ENCODE measurements at regions not wholly inside any gene's neighbourhood (a gene's known extent, or its start where the extent isn't known, plus 50 kb on each side); places are given as distances from the start of the nearest gene placed in this dataset.
"Not testable (repeated sequence)": the region's sequence is repeated elsewhere in the genome, so short reads cannot be mapped to it uniquely, and the experiment has no call there.

GRCh38 chr16:25371342-25371741, 113.7 kb upstream of the ZKSCAN2 start:
- Histone ChIP-seq H3K9ac (0 out of 2 replicates have a peak overlapping the region, but pooled peaks have one; percentile 45), H3K27ac (peak overlapping the region; percentile 52; the same call in 1 of the 2 replicates), H3K4me3 (peak overlapping the region; percentile 21; the same call in 1 of the 2 replicates), H3K36me3 (no peaks in the 10 kb centered on the region), H3K4me2 (peak overlapping the region; percentile 78), H3K9me3 (0 out of 2 replicates have a peak, but pooled peaks cover 3% of the 10 kb centered on the region), H3K4me1 (peaks cover 42% of the 10 kb centered on the region), H3K27me3 (no peaks in the 10 kb centered on the region), H4K20me1 (no peaks in the 10 kb centered on the region)
- TF ChIP-seq Cebpa-rat (IDR thresholded peaks at IDR 0.05): no peak

- Histone ChIP-seq H3K27ac (peak overlapping the region; percentile 52; the same call in 1 of the 2 replicates), H3K4me2 (peak overlapping the region; percentile 78), H3K9me3 (no peaks in the 10 kb centered on the region), H3K4me1 (peaks cover 50% of the 10 kb centered on the region), H3K27me3 (no peaks in the 10 kb centered on the region), H3K9ac (no peak overlapping the region), H3K36me3 (no peaks in the 10 kb centered on the region), H3K4me3 (no peak overlapping the region), H4K20me1 (no peaks in the 10 kb centered on the region)
- TF ChIP-seq Cebpa-rat (IDR thresholded peaks at IDR 0.05): no peak
Measured at GRCh38 chr16:25370541-25370940, 112.9 kb upstream of the ZKSCAN2 start.

GRCh38 chr16:25367773-25368524, 110.3 kb upstream of the ZKSCAN2 start:
- H4K20me1 ChIP-seq: no peaks in the 10 kb centered on the region
- peak; percentile 77 for TF ChIP-seq Cebpa-rat (IDR thresholded peaks at IDR 0.05)
- H3K27ac ChIP-seq: no peak overlapping the region
- no peak overlapping the region for H3K4me3 ChIP-seq
- no peaks in the 10 kb centered on the region for H3K9me3 ChIP-seq
- H3K4me2 ChIP-seq: no peak overlapping the region
- peaks cover 47% of the 10 kb centered on the region for H3K4me1 ChIP-seq
- H3K27me3 ChIP-seq: no peaks in the 10 kb centered on the region
- no peaks in the 10 kb centered on the region for H3K36me3 ChIP-seq
- no peak overlapping the region for H3K9ac ChIP-seq

- no peak for TF ChIP-seq Cebpa-rat (IDR thresholded peaks at IDR 0.05)
- H3K27ac ChIP-seq: peak overlapping the region; percentile 58
- no peaks in the 10 kb centered on the region for H3K36me3 ChIP-seq
- H3K9me3 ChIP-seq: no peaks in the 10 kb centered on the region
- H4K20me1 ChIP-seq: no peaks in the 10 kb centered on the region
- no peak overlapping the region for H3K4me3 ChIP-seq
- H3K9ac ChIP-seq: no peak overlapping the region
- no peaks in the 10 kb centered on the region for H3K27me3 ChIP-seq
- peaks cover 30% of the 10 kb centered on the region for H3K4me1 ChIP-seq
- peak overlapping the region; percentile 30 for H3K4me2 ChIP-seq
Measured at GRCh38 chr16:25366078-25366477, 108.4 kb upstream of the ZKSCAN2 start.

- not testable (repeated sequence) for H3K9ac ChIP-seq, H3K4me3 ChIP-seq, H3K4me1 ChIP-seq, H3K4me2 ChIP-seq, H4K20me1 ChIP-seq, H3K9me3 ChIP-seq, H3K27me3 ChIP-seq, H3K27ac ChIP-seq, H3K36me3 ChIP-seq
Measured at GRCh38 chr16:25359516-25359915, 101.9 kb upstream of the ZKSCAN2 start.

- Histone ChIP-seq H4K20me1 (no peaks in the 10 kb centered on the region), H3K4me1 (peaks cover 21% of the 10 kb centered on the region), H3K4me2 (no peak overlapping the region), H3K27ac (no peak overlapping the region), H3K9me3 (peaks cover 5% of the 10 kb centered on the region), H3K4me3 (no peak overlapping the region), H3K36me3 (no peaks in the 10 kb centered on the region), H3K27me3 (no peaks in the 10 kb centered on the region), H3K9ac (no peak overlapping the region)
- TF ChIP-seq Cebpa-rat (IDR thresholded peaks at IDR 0.05): no peak
Measured at GRCh38 chr16:25344006-25344405, 86.4 kb upstream of the ZKSCAN2 start.

GRCh38 chr16:25340973-25341372, 83.3 kb upstream of the ZKSCAN2 start:
- Histone ChIP-seq H3K36me3 (no peaks in the 10 kb centered on the region), H3K9me3 (peaks cover 9% of the 10 kb centered on the region), H3K4me1 (peaks cover 21% of the 10 kb centered on the region), H3K27ac (no peak overlapping the region), H3K4me3 (no peak overlapping the region), H4K20me1 (no peaks in the 10 kb centered on the region), H3K4me2 (peak overlapping the region; percentile 37), H3K9ac (no peak overlapping the region), H3K27me3 (no peaks in the 10 kb centered on the region)
- TF ChIP-seq Cebpa-rat (IDR thresholded peaks at IDR 0.05): 0 out of 2 replicates have a peak, but pooled peaks have one; percentile 18

GRCh38 chr16:25317732-25318316, 60.2 kb upstream of the ZKSCAN2 start:
- Histone ChIP-seq H3K27ac (no peak overlapping the region), H3K36me3 (0 out of 2 replicates have a peak, but pooled peaks cover 4% of the 10 kb centered on the region), H3K4me2 (no peak overlapping the region), H4K20me1 (no peaks in the 10 kb centered on the region), H3K4me1 (no peaks in the 10 kb centered on the region), H3K9me3 (peaks cover 49% of the 10 kb centered on the region), H3K27me3 (no peaks in the 10 kb centered on the region), H3K4me3 (no peak overlapping the region), H3K9ac (no peak overlapping the region)
- no peak for TF ChIP-seq Cebpa-rat (IDR thresholded peaks at IDR 0.05)

- Histone ChIP-seq H3K4me1 (no peaks in the 10 kb centered on the region), H3K27ac (no peak overlapping the region), H3K9me3 (peaks cover 46% of the 10 kb centered on the region), H3K27me3 (no peaks in the 10 kb centered on the region), H3K4me2 (no peak overlapping the region), H3K9ac (no peak overlapping the region), H4K20me1 (no peaks in the 10 kb centered on the region), H3K36me3 (0 out of 2 replicates have a peak, but pooled peaks cover 4% of the 10 kb centered on the region), H3K4me3 (no peak overlapping the region)
- TF ChIP-seq Cebpa-rat (IDR thresholded peaks at IDR 0.05): no peak
Measured at GRCh38 chr16:25311950-25312349, 54.3 kb upstream of the ZKSCAN2 start.

GRCh38 chr16:25311039-25311438, 53.4 kb upstream of the ZKSCAN2 start:
- no peak for TF ChIP-seq Cebpa-rat (IDR thresholded peaks at IDR 0.05)
- H3K4me2 ChIP-seq: no peak overlapping the region
- H3K9me3 ChIP-seq: peaks cover 42% of the 10 kb centered on the region

More at GRCh38 chr16:25311039-25311438, 53.4 kb upstream of the ZKSCAN2 start:
- Histone ChIP-seq H3K9ac (no peak overlapping the region), H3K36me3 (0 out of 2 replicates have a peak, but pooled peaks cover 4% of the 10 kb centered on the region), H4K20me1 (no peaks in the 10 kb centered on the region), H3K27ac (no peak overlapping the region), H3K27me3 (no peaks in the 10 kb centered on the region), H3K4me3 (no peak overlapping the region), H3K4me1 (no peaks in the 10 kb centered on the region)
